GM13976 (cell line): ENCODE measurements at regions not wholly inside any gene's neighbourhood (a gene's known extent, or its start where the extent isn't known, plus 50 kb on each side); places are given as distances from the start of the nearest gene placed in this dataset.

Source experiments
- DNase-seq: peaks from one replicate; pipeline ENCODE4 v3.0.0; 2012; ENCODE audit warnings: low spot score
- in situ Hi-C: fragments of 300-500 bp; cut with MboI; formaldehyde crosslinking; loops from one replicate; pipeline ENCODE4 v1.12.0; 2022; ENCODE audit warnings: low sequenced_read_pairs, mixed read lengths, inconsistent platforms; ENCODE audit not compliant: unreplicated experiment
- TF ChIP-seq, protein P1 (sequence below): IDR thresholded peaks from 2 replicates; pipeline ENCODE4 v1.5.1; 2012; ENCODE audit warnings: borderline replicate concordance, mild to moderate bottlenecking; ENCODE audit not compliant: insufficient read depth; ENCODE audit errors: extremely low read depth, missing control alignments, control extremely low read depth

- DNase-seq = peak; percentile 43
- in situ Hi-C loops = no loop called here
- TF ChIP-seq, protein P1, sequence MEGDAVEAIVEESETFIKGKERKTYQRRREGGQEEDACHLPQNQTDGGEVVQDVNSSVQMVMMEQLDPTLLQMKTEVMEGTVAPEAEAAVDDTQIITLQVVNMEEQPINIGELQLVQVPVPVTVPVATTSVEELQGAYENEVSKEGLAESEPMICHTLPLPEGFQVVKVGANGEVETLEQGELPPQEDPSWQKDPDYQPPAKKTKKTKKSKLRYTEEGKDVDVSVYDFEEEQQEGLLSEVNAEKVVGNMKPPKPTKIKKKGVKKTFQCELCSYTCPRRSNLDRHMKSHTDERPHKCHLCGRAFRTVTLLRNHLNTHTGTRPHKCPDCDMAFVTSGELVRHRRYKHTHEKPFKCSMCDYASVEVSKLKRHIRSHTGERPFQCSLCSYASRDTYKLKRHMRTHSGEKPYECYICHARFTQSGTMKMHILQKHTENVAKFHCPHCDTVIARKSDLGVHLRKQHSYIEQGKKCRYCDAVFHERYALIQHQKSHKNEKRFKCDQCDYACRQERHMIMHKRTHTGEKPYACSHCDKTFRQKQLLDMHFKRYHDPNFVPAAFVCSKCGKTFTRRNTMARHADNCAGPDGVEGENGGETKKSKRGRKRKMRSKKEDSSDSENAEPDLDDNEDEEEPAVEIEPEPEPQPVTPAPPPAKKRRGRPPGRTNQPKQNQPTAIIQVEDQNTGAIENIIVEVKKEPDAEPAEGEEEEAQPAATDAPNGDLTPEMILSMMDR = no peak
Observed at GRCh38 chr19:46954993-46955812, 64.4 kb upstream of the NPAS1 start.

DNA sequence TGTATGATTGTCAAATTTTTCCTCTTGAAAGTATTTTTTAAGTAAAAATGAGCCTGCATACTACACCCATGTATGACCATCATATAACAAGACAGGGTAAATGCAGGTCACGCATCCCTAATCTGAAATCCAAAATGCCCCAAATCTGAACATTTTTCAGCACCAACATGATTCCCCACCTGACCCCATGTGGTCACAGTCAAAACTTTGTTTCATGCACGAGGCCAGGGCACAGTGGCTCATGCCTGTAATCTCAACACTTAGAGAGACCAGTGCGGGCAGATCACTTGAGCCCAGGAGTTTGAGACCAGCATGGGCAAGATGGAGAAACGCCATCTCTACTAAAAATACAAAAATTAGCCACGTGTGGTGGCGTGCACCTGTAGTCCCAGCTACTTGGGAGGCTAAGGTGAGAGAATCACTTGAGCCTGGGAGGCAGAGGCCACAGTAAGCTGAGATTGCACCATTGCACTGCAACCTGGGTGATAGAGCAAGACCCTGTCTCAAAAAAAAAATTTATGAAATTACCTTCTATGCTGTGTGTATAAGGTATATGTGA is 63.7 kb upstream of the NPAS1 start:
- DNase-seq = no peak
- in situ Hi-C loops = no loop called here
- TF ChIP-seq, protein P1 = no peak

DNA sequence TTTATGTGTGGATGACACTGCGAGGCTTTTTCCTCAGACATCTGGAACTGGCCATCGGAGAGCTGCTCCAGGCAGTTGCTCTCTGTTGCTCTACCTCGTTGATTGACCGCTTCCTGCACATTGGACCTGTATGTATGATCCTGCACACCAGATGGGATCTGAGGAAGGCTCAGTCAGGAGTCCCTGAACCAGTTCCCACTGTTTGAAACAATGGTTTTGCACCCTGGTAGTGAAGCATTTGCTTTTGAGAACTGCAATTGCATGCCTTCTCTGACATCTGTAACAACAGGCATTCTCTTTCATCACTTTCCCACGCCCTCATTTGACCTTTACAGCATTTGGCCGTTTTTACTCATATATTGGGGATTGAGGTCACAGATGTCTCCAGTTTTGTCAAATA is 61.1 kb upstream of the NPAS1 start:
- in situ Hi-C loops = no loop called here
- peak; percentile 58 for DNase-seq
- TF ChIP-seq, protein P1 = no peak

- TF ChIP-seq, protein P1 = no peak
- DNase-seq = no peak
- in situ Hi-C loops = no loop called here
Observed at GRCh38 chr19:46959894-46960556, 59.6 kb upstream of the NPAS1 start.

DNA sequence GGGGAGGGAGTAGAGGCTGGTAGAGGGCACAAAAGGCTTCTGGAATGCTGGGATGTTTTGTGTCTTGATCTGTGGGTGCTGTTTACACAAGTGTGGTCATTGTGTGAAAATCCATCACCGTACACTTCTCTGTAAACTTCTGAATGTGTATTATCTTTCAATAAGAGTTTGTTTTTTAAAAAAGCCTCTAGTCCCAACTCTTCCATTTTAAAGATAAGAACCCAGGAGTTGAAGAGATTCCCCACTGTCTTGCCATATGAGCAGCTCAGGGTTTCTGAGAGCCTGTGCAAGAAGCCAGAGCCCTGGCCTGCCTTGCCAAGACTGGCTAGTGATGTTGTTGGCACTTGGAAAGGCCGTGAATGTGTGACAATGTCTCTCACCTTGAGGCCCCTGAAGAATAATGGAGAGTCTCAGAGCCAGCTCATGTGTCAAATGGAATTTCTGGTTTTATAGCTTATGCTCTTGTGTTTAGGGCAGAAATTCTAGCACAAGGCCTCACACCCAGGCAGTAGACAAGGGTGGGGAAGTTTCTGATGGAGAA is 57.5 kb upstream of the NPAS1 start:
- in situ Hi-C loops = no loop called here
- no peak for DNase-seq
- TF ChIP-seq, protein P1 = no peak

GRCh38 chr19:46963093-46963734 is 56.4 kb upstream of the NPAS1 start:
- DNase-seq = peak; percentile 44
- in situ Hi-C loops = no loop called here
- TF ChIP-seq, protein P1 = no peak
